ENCODE measurements at regions not wholly inside any gene's neighbourhood (a gene's known extent, or its start where the extent isn't known, plus 50 kb on each side); places are given as distances from the start of the nearest gene placed in this dataset.
A peak's percentile ranks its signal among the peaks of the same experiment; 100 is the strongest.

DNA sequence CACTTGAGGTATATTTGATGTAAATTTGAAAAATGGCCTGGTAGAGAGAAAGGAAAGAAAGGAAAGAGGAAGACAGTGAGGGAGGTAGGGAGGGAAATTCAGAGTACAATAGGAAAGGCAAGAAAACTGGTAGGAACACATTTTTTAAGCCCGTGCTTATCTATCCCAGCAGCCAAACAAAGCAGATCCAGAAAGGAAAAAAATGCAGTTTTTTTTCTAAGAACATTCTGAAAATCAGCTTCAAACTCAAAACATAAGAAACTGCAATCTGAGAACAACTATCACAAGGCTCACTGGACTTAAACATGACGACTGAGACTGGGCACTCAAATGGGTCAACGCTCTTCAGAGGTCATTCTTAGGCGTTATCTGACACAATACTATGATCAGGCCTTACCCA, 408.3 kb upstream of the DDI1 start:
- H3K4me3 ChIP-seq (ENCODE audit: low read depth, low read length) = no peak overlapping the region
- DNase-seq (ENCODE audit: low read depth) = no peak
- H3K36me3 ChIP-seq (ENCODE audit: control insufficient read depth, insufficient read depth, low read length) = no peaks in the 10 kb centered on the region
- TF ChIP-seq CTCF (IDR thresholded peaks at IDR 0.05; ENCODE audit: insufficient read depth, low read length, poor library complexity, severe bottlenecking) = no peak
- no peaks in the 10 kb centered on the region for H3K27me3 ChIP-seq (ENCODE audit: control insufficient read depth, insufficient read depth, low read length)

GRCh38 chr11:103631841-103632240, 404.6 kb upstream of the DDI1 start:
- H3K27me3 ChIP-seq (ENCODE audit: control insufficient read depth, insufficient read depth, low read length) = no peaks in the 10 kb centered on the region
- H3K4me3 ChIP-seq (ENCODE audit: low read depth, low read length) = no peak overlapping the region
- H3K36me3 ChIP-seq (ENCODE audit: control insufficient read depth, insufficient read depth, low read length) = no peaks in the 10 kb centered on the region
- TF ChIP-seq CTCF (IDR thresholded peaks at IDR 0.05; ENCODE audit: insufficient read depth, low read length, poor library complexity, severe bottlenecking) = no peak
- DNase-seq (ENCODE audit: low read depth) = no peak

DNA sequence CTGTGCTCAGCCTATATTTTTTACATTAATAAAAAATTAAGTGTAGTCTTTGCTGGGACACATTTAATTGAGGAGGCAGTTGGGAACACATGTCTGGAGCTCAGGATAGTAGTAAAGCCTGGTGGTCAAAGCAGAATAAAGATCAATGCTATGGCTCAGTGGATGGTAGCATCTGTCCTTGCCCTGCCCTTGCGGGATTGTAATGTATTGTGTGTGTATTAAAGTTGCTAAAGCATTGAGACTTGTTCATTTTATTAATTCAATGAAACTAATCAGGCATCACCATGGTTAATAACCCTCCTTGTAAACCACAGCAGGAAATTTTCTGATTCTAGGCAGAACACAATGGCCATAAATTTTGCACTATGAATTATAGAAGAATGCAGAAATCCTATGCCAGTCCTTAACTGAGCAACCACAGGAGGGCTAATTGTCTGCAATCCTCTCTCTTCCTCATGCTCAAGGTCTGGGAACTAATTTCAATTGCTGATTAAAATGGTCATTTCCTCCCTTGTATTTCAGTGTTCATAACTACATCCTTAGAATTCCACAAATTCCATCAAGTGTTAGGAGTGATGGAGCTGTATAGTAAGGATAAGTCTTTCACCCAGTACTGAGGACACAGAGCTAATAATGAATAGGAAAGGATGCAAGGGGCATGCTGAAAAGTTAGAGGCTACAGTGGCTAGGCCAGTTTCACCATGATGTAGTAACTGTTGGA, 403.2 kb upstream of the DDI1 start:
- Histone ChIP-seq H3K4me3 (ENCODE audit: low read depth, low read length) (no peak overlapping the region), H3K36me3 (ENCODE audit: control insufficient read depth, insufficient read depth, low read length) (no peaks in the 10 kb centered on the region), H3K27me3 (ENCODE audit: control insufficient read depth, insufficient read depth, low read length) (no peaks in the 10 kb centered on the region)
- peak; percentile 29 for DNase-seq (ENCODE audit: low read depth)
- no peak for TF ChIP-seq CTCF (IDR thresholded peaks at IDR 0.05; ENCODE audit: insufficient read depth, low read length, poor library complexity, severe bottlenecking)

DNA sequence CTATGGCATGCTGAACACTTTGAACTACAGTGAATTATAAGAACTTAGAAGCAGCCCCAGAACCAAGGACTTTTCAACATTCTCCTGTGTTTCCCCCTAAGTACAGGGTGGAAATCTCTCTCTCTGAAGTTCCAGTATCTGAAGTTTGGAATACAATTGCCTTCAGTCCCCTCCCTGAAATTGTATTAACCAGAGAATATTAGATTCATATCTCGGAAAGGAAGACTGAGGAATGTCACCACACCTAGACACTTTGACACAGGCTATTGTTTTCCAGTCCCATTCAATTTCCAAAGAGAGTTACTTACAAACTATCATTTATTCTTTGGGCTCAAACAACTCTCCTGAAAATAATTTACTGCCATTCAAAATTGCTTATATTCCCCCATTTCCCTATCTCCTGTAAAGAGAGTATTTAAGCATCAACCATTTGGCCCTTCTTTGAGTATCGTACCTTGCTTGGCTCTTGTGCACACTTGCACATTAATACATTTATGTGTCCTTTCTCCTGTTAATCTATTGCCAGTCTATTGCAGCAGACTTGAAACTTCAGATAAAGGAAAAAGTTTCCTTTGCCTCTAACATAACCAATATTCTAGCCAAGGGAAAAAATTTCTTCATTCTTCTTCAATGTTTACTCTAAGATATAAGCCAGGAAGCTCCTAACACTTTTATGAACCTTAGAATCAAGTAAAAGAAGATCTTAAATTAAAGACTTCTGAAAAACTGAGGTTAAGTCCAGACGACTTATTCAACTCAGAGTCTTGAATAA, 402.4 kb upstream of the DDI1 start:
- Histone ChIP-seq H3K27me3 (ENCODE audit: control insufficient read depth, insufficient read depth, low read length) (no peaks in the 10 kb centered on the region), H3K36me3 (ENCODE audit: control insufficient read depth, insufficient read depth, low read length) (no peaks in the 10 kb centered on the region), H3K4me3 (ENCODE audit: low read depth, low read length) (no peak overlapping the region)
- TF ChIP-seq CTCF (IDR thresholded peaks at IDR 0.05; ENCODE audit: insufficient read depth, low read length, poor library complexity, severe bottlenecking) = no peak
- no peak for DNase-seq (ENCODE audit: low read depth)

- H3K36me3 ChIP-seq (ENCODE audit: control insufficient read depth, insufficient read depth, low read length) = no peaks in the 10 kb centered on the region
- H3K4me3 ChIP-seq (ENCODE audit: low read depth, low read length) = no peak overlapping the region
- no peak for TF ChIP-seq CTCF (IDR thresholded peaks at IDR 0.05; ENCODE audit: insufficient read depth, low read length, poor library complexity, severe bottlenecking)
- no peaks in the 10 kb centered on the region for H3K27me3 ChIP-seq (ENCODE audit: control insufficient read depth, insufficient read depth, low read length)
- DNase-seq (ENCODE audit: low read depth) = no peak
Observed at GRCh38 chr11:103636232-103636631, 400.2 kb upstream of the DDI1 start.
